IPS DF 19.7 (cell line): ENCODE measurements at regions not wholly inside any gene's neighbourhood (a gene's known extent, or its start where the extent isn't known, plus 50 kb on each side); places are given as distances from the start of the nearest gene placed in this dataset.
"Not testable (repeated sequence)": the region's sequence is repeated elsewhere in the genome, so short reads cannot be mapped to it uniquely, and the experiment has no call there.

Experiments used
- DNase-seq: peaks from one replicate; pipeline ENCODE4 v3.0.0-alpha.2; 2013; ENCODE audit warnings: low read depth, low spot score

DNA sequence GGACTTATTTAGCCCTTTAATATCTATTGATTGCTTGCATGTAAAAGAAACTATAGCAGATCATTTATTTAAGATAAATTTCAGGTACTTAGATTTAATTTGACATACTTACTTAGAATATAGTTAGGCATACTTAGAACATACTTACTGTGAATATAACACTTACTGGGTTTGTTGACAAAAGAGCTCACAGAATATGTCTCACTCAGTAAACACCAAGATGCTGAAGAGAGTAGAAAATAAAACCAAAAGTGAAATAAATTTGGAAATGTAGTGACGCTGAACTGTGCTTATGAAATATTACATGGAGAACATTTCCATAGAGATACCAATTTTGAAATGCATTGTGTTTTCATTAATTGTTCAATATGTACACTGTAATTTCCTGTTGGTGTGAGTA is 615.4 kb upstream of the MAN1A1 start:
- no peak for DNase-seq

DNA sequence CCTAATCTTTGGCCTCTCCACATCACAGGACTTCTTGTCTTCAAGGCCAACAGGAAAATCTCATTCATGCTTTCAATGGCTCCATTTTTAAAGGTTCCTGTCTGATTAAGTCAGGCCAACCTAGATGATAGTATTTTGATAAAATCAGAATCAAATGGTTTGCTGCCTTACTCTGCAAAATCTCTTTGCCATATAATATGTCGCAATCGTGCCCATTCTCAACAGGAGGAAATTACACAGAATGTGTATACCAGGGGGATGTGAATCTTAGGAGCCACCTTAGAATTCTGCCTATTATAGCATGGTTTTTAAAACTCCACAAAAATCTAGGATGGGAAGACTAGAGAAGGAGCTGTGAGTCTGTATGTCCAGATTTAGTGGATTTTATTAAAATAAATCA is 612.9 kb upstream of the MAN1A1 start:
- DNase-seq = no peak

DNA sequence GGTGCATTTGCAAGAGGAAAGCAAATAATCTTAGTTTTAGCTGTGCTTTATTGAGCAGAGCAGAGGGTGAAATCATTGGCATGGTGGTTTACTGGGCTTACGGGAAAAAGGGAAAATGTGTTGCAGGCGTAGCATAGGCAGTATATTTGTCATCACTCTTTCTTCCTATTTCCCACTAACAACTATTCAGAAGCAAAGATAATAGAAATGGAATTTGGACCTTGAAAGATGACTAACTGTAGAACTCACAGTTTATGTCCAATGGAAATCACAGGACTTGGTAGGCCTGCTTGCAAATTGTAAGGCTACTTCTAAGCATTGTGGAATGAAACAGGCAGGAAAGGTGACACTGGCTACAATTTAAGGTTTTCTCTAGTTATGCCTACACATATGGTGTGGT is 611.9 kb upstream of the MAN1A1 start:
- DNase-seq = no peak

DNA sequence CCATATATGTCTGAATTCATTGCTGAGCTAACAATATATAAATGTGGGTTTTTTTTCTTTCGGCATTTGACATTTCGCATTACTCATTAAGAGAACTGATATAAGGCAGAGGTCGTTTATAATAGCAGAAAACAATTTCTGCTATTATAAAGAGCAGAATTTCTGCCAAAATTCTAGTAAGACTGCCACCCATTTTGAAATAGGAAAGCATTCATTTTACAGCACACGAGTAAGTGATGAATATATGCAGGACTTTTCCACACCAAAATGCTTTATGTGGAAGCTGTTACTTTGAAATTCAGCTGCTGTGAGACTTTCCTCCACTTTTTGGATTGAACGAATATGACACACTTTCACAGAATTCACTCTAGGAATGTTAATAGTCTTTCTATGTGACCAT is 610.9 kb upstream of the MAN1A1 start:
- DNase-seq = no peak

DNA sequence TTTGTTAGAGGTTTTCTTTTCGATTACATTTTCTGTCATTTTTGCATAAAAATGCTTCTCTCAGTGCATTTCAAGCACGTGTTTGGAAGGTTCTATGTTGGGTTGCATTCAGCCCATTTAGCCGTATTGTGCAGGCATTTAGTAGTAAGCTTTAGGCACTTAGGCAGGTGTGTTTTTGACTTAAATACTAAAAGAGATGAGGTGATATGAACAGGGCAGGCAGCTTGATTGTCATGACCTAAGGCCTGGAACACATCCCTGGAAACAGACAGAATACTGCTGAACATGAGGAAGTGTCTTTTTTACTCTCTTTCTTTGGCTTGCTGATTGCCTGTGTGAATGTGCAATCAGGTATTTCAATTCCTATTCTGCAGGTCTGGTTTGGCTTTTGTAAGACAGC is 610.5 kb upstream of the MAN1A1 start:
- no peak for DNase-seq

DNA sequence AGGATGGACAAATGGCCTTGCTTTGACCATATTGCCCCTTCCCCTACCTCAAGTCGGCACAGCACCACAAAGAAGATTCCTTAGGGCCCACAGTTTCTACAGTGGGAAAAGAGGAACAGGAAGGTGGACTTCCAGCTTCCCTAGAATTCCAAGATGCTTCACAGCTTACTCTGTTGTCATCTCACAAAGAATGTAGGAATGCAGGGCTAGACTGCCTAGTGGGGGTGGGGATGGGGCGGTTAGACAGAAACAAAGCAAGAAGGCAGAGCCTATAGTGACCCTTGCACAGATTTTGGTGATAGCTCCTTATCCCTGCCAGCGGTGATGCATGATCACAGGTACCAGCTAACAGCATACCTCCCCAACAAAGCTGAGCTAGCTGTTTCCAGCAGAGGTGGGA is 607.6 kb upstream of the MAN1A1 start:
- DNase-seq = peak; percentile 28

DNA sequence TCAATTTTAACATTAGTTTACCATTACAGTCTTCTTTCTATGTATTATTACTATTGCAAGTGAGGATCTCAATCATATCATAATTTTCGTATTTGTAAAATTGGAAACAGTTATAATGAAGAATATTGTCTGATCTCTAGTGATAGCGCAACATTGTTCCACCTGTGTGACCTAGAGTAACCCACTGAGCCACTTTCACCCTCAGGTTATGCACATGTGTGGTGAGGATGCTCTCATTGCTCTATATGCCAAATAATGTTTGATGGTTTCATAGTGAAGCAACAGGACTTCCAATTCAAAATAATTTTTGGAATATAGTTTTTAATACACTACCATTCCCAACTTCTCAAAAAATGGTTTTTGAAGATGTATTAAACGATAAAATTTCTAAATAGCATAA is 603.1 kb upstream of the MAN1A1 start:
- no peak for DNase-seq

DNA sequence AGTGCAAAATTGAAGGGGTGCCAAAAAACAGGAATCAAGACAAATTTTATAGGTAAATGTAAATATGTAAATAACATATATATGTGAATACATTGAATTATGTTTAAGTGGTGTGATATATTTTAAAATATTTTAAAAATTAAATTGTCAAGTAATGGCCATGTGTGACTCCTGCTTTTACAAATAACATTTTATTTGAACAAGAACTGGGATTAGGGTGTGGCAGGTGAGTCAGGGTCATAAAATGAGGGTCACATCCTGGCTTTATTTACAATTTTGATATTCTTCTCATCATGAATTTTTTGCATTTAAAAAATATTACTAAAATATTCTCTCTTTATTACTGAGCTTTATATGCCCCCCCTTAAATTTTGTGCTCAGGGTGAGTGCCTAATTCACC is 601.1 kb upstream of the MAN1A1 start:
- no peak for DNase-seq

DNA sequence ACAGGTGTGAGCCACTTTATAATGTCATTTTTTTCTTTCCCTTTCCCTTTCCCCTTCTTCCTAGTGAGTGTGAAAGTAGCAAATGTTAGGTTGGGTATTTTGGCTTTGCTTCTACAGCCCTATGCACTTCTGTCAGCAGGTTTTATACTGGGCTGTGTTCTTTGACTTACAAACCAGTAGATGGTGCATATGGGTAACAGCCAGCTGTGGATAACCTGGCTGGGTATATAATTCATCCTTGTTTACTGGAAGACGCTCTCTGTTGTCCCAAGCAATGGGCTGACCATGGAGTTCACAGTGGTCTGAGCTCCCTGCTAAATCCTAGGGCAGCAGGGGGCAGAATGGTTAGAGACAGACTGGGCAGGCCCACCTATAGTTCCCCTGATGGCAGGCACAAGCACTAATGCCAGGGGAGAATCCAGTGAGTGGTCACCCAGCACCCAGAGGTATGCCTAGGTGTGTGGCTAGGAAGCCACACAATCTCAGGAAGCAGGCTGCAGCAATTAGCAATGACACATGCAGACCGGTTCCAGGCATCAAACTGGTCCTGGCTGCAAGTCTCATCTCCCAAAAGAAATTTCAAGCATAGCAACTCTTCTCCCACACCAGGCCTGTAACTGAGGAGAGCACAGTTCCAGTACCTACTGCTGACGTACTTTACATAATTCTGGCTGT is 592.7 kb upstream of the MAN1A1 start:
- DNase-seq = no peak

DNA sequence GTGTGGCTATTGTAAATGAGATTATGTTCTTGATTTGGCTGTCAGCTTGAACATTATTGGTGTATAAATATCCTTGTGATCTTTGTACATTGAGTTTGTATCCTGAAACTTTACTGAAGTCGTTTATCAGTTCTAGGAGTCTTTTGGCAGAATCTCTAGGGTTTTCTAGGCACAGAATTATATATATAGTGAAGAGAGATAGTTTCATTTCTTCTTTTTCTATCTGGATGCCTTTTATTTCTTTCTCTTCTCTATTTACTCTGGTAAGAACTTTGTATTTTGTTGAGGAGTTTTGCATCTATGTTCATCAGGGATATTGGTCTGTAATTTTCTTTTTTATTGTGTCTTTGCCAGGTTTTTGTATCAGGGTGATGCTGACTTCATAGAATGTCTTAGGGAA is 589.2 kb upstream of the MAN1A1 start:
- DNase-seq = no peak

DNA sequence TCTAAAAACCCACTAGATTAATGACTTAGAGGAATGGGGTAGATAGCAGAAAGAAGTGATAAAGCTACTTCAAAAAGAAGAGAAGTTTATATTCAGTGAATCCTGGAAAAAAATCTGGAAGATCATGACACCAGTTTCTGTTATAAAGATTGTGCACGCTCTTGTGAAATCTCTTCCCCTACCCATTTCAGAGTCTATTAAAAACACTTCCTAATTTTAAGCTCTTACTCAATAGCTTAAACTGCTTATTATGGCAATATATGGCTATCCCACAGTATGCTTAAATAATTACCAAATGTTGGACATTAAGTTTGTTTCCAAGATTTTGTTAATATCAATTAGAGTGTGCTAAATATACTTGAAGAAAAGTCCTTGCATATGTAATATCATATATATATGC is 585.3 kb upstream of the MAN1A1 start:
- no peak for DNase-seq

DNA sequence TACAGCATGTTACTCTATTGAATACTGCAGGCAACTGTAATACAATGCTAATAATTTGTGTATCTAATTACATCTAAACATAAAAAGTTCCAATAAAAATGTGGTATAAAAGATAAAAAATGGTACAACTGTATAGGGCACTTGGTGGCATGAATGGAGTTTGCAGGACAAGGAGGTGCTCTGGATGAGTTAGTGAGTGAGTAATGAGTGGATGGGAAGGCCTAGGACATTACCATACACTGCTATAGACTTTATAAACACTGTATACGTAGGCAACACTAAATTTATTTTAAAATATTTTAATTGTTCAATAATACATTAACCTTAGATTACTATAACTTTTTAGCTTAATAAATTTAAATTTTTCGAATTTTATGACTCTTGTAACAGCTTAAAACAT is 579.6 kb upstream of the MAN1A1 start:
- no peak for DNase-seq

DNA sequence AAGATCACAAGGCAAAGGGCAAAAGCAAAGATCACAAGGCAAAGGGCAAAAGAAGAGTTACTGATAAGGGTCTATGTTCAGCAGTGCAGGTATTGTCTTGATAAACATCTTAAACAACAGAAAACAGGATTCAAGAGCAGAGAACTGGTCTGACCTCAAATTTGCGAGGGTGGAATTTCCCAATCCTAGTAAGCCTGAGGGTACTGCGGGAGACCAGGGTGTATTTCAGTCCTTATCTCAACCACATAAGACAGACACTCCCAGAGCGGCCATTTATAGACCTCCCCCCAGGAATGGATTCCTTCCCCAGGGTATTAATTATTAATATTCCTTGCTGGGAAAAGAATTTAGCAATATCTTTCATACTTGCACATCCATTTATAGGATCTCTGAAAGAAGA is 575.3 kb upstream of the MAN1A1 start:
- not testable (repeated sequence) for DNase-seq

DNA sequence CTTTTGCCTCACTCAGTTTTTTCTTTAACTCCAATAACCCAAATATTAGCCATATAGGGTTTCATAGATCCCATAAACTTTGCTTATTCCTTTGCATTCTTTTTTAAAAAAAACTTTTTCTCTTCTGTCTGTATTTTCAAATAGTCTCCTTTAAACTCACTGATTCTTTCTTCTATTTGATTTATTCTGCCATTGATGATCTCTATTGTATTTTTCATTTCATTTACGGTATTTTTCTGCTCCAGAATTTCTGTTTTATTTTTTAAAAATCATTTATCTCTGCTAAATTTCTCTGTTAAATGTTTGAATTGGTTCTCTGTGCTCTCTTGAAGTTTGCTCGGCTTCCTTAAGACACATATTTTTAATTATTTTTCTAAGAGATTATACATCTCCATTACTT is 573.3 kb upstream of the MAN1A1 start:
- DNase-seq = no peak

DNA sequence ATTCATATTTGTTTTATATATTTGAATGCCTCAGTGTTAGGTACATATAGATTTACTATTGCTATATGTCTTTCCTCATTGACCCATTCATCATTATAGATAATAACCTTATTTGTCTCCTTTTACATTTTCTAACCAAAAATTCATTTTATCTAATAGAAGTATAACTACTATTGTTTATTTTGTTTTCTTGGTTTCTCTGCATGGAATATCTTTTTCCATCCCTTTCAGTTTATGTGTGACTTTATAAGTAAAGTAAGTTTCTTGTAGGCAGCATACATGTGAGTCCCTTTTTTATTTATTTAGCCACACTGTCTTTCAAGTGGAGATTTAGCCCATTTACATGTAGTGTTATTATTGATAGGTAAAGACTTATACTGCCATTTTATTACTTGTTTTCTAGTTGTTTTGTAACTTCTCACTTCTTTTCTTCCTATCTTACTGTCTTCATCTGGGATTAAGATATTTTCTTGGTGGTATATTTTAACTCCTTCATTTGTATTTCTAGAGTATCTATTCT is 572.0 kb upstream of the MAN1A1 start:
- no peak for DNase-seq

DNA sequence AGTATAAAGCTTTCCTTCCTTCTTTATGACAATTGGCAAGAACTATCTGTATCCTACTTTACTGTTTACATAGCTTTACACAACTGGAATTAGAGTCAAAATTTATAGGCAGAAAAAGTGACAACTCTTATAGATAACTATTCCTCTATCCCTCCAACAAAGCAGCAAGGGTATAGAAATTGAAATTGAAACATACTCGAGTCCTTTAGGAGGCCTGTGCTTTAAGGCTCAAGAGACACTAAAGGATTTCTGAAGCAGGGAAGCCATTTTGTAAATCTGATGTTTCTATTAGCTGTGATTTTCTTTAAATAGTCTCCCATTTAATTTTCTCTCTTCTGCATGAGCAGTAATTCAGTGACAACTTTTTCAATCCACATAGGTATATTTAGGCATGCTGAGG is 567.6 kb upstream of the MAN1A1 start:
- DNase-seq = no peak

DNA sequence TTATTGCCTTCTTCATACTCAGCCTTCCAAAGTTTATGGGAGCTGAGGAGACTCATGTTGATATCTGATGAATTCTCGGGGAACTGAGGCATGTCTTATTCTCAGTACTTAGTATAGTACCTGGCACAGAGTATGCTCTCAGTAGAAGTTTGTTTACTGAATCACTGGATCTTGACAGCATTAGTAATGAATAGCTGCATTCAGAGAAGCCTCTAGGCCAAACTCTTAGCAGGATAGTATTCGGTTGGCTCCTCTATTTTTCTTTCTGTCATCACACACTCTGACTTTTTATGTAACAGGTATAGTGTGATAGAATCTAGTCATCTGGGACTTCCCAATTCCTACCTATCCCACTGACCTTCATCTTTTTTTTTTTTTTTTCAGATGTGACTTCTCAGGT is 566.4 kb upstream of the MAN1A1 start:
- DNase-seq = no peak

DNA sequence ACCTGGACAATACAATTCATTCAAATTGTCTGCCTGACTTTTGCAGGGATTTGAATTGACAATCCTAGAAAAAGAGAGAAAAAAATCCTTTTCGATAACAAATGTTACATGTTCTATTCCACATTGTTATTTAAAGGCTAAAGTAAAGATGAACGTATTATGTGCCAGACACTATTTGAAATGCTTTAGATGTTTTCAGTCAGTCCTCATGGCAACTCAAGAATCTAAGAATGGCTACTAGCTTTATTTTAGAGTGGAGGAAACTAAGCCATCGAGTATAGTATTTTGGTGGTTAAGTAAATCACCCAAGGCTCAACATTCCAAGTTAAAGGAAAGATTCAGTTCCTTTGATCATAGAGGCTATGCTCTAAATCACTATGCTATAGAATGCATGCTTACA is 558.6 kb upstream of the MAN1A1 start:
- no peak for DNase-seq

DNA sequence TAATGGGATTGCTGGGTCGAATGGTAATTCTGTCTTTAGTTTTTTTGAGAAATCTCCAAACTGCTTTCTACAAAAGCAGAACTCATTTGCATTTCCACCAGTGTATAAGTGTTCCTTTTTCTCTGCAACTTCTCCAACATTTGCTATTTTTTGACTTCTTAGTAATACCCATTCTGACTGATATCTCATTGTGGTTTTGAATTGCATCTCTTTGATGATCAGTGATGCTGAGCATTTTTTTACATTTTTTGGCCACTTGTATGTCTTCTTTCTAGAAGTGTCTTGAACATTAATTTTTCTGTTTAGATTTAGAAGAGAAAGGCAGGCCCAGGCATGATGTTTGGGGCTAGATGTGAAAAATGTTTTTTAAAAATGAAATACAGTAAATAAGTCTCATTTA is 553.1 kb upstream of the MAN1A1 start:
- no peak for DNase-seq

DNA sequence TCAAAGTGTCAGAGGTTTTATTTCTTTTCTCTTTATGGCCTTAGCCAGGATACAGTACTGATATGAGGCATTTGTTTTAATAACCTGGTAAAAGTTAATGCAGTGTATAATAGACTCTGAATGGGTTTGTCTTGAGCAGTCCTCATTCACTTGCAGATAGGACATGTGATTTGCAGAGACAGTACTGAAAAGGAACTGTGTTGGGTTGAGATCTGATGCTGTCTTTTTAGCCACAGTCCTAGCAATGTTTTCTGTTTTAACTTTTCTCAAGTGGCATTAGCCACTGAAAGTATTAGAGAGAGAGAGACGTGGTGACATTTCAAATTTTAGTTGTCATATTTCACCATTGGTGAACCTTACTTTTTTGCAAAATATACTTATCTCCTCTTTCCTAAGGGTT is 547.2 kb upstream of the MAN1A1 start:
- no peak for DNase-seq

DNA sequence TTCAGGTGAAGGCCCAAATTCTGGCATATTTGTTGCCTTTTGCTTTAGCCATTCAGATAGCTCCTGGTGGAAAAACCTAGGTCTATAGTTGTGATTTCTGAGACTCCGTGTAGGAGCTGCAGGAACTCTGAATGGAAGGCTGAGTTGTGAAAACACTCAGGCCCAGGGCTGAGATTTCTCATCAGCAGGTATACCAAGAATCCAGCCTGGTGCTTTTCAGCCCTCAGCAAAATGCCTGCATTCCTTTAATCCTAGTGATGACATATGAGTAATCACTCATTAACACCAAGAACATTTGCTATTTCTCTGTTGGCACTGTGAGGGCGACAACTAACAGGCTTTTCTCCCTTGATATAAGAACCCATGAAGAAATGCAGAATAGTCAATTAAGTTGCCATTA is 546.1 kb upstream of the MAN1A1 start:
- DNase-seq = no peak

DNA sequence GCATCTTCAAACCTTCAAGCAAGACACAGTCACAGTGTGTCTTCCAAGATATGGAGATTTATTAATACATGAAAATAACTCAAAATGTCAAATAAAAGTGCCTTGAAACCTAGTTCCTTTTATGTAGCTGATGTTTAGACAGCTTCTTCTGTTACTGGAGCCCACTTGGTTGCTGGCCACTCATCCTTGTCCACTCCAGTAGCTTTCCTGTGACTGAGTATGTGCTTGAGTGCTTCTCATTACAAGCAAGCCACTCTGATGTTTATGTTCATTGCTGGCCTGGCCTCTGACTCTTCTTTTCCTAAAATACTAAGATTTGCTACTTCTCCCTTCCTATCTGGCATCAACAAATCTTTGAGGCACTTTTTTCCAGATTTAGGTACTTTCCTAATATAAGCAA is 545.2 kb upstream of the MAN1A1 start:
- DNase-seq = no peak

DNA sequence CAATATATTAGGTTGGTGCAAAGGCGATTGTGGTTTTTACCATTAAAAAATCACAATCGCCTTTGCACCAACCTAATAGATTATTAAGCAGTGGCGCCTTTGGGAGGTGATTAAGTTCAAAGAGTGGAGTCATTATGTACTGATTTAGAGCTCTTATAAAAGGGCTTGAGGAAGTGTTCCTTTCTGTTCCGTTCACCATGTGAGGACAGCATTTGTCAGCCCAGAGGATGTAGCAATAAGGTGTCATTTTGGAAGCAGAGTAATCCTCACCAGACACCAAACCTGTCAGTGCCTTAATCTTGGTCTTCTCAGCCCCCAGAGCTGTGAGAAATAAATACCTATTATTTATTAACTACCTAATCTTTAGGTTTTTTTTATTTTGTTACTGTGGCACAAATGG is 542.1 kb upstream of the MAN1A1 start:
- no peak for DNase-seq

DNA sequence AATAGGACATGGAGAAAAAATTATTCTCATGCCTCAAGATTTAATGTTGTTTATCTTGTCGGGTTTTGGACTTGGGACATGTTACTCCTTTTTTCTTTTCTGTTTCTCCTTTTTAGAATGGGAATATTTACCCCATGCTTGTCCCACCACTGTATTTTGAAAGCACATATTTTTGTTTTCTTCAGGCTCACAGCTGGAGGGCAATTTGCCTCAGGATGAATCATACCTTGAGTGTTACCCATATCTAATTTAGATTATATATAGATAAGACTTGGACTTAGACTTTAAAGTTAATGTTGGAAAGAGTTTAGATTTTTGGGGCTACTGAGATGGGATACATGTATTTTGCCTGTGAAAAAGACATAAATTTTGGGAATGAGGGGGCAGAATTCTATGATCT is 541.6 kb upstream of the MAN1A1 start:
- DNase-seq = no peak
